Colonic mucosa (tissue), 4 donors: ENCODE measurements at regions not wholly inside any gene's neighbourhood (a gene's known extent, or its start where the extent isn't known, plus 50 kb on each side); places are given as distances from the start of the nearest gene placed in this dataset.

Source experiments
- DNase-seq: peaks from one replicate; pipeline ENCODE4 v3.0.0-alpha.2; 2020
- H3K27ac ChIP-seq: fragments of 200-600 bp; one replicate; pipeline ENCODE4 v1.8.0; 2021
- H3K27me3 ChIP-seq: fragments of 200-600 bp; one replicate; pipeline ENCODE4 v1.8.0; 2021
- H3K36me3 ChIP-seq: fragments of 200-600 bp; one replicate; pipeline ENCODE4 v1.8.0; 2021
- H3K4me1 ChIP-seq: fragments of 200-600 bp; one replicate; pipeline ENCODE4 v1.8.0; 2021; ENCODE audit warnings: mild to moderate bottlenecking
- H3K4me3 ChIP-seq: fragments of 200-600 bp; one replicate; pipeline ENCODE4 v1.8.0; 2021
- H3K9ac ChIP-seq, 2 donors: one replicate each; pipeline ENCODE4 v1.7.0; 2013; ENCODE audit warnings: control low read depth in 2 of 2, low read depth in 2 of 2, low read length in 2 of 2
- H3K9me3 ChIP-seq: fragments of 200-600 bp; one replicate; pipeline ENCODE4 v1.8.0; 2021
- CTCF ChIP-seq: fragments of 200-600 bp; IDR thresholded peaks from one replicate; pipeline ENCODE4 v1.8.0; 2022; ENCODE audit warnings: antibody characterized with exemption, mild to moderate bottlenecking
- intact Hi-C: fragments of 100-400 bp; cut with DNase I; formaldehyde crosslinking; loops from one replicate; pipeline ENCODE4 v1.14.1; 2022
- donor health status: healthy.
- donor health status: DM: no; HTN: no; CAD: no.
- donor health status: DM: no; HTN: no; CAD: no.

GRCh38 chr5:168039566-168040248 is 251.7 kb upstream of the WWC1 start:
- Histone ChIP-seq H3K27me3 (no peaks in the 10 kb centered on the region), H3K9ac (no peak overlapping the region), H3K4me3 (no peak overlapping the region), H3K9me3 (no peaks in the 10 kb centered on the region), H3K36me3 (no peaks in the 10 kb centered on the region), H3K27ac (no peak overlapping the region), H3K4me1 (no peaks in the 10 kb centered on the region)
- TF ChIP-seq CTCF: no peak
- DNase-seq: no peak
- intact Hi-C loops: loop anchor here (10.0 kb wide), 1 partner anchor 1075 kb away; no protein-coding TSS in a partner anchor

- H3K9me3 ChIP-seq: no peaks in the 10 kb centered on the region
- no peaks in the 10 kb centered on the region for H3K4me1 ChIP-seq
- no peaks in the 10 kb centered on the region for H3K27me3 ChIP-seq
- no peak overlapping the region for H3K4me3 ChIP-seq
- no peak for DNase-seq
- no peak overlapping the region for H3K27ac ChIP-seq
- H3K9ac ChIP-seq: no peak overlapping the region
- intact Hi-C loops: loop anchor here (10.0 kb wide), 1 partner anchor 1077 kb away; no protein-coding TSS in a partner anchor
- TF ChIP-seq CTCF: no peak
- no peaks in the 10 kb centered on the region for H3K36me3 ChIP-seq
Measured at GRCh38 chr5:168041583-168041982, 249.9 kb upstream of the WWC1 start.

- Histone ChIP-seq H3K36me3 (no peaks in the 10 kb centered on the region), H3K9me3 (no peaks in the 10 kb centered on the region), H3K4me1 (no peaks in the 10 kb centered on the region), H3K27ac (no peak overlapping the region), H3K9ac (no peak overlapping the region), H3K27me3 (no peaks in the 10 kb centered on the region), H3K4me3 (no peak overlapping the region)
- TF ChIP-seq CTCF: no peak
- no peak for DNase-seq
- intact Hi-C loops: loop anchor here (10.0 kb wide), 1 partner anchor 1078 kb away; no protein-coding TSS in a partner anchor
Measured at GRCh38 chr5:168042284-168043068, 249.0 kb upstream of the WWC1 start.

- TF ChIP-seq CTCF: no peak
- no peaks in the 10 kb centered on the region for H3K36me3 ChIP-seq
- H3K9ac ChIP-seq: no peak overlapping the region
- H3K9me3 ChIP-seq: no peaks in the 10 kb centered on the region
- no peaks in the 10 kb centered on the region for H3K27me3 ChIP-seq
- no peak for DNase-seq
- H3K27ac ChIP-seq: no peak overlapping the region
- intact Hi-C loops: loop anchor here (2.0 to 10.0 kb wide), 2 partner anchors 323 to 1081 kb away; no protein-coding TSS in a partner anchor
- no peaks in the 10 kb centered on the region for H3K4me1 ChIP-seq
- no peak overlapping the region for H3K4me3 ChIP-seq
Measured at GRCh38 chr5:168046163-168046562, 245.3 kb upstream of the WWC1 start.

- intact Hi-C loops: loop anchor here (2.0 to 10.0 kb wide), 2 partner anchors 324 to 1082 kb away; no protein-coding TSS in a partner anchor
Measured at GRCh38 chr5:168047043-168047668, 244.3 kb upstream of the WWC1 start.

More at GRCh38 chr5:168047043-168047668, 244.3 kb upstream of the WWC1 start:
- no peaks in the 10 kb centered on the region for H3K4me1 ChIP-seq
- H3K36me3 ChIP-seq: no peaks in the 10 kb centered on the region
- DNase-seq: peak; percentile 70
- H3K9ac ChIP-seq: no peak overlapping the region
- H3K27me3 ChIP-seq: no peaks in the 10 kb centered on the region
- H3K27ac ChIP-seq: no peak overlapping the region
- no peaks in the 10 kb centered on the region for H3K9me3 ChIP-seq
- H3K4me3 ChIP-seq: no peak overlapping the region
- peak; percentile 43 for TF ChIP-seq CTCF
